MM.1S (cell line): ENCODE measurements at regions not wholly inside any gene's neighbourhood (a gene's known extent, or its start where the extent isn't known, plus 50 kb on each side); places are given as distances from the start of the nearest gene placed in this dataset.

Source experiments
- DNase-seq: peaks from one replicate; pipeline ENCODE4 v3.0.0-alpha.2; 2015
- H2AFZ ChIP-seq: fragments of 300-600 bp; sonication (generic); 2 replicates; pipeline ENCODE4 v1.6.0; 2016; ENCODE audit warnings: antibody characterized with exemption, low read length
- H3F3A ChIP-seq: fragments of 300-600 bp; sonication (generic); 2 replicates; pipeline ENCODE4 v1.6.1; 2016; ENCODE audit warnings: mild to moderate bottlenecking, antibody characterized with exemption, low read length, moderate library complexity, mixed read lengths; ENCODE audit not compliant: insufficient read depth
- H3K27ac ChIP-seq: fragments of 300-600 bp; sonication (generic); 2 replicates; pipeline ENCODE4 v1.5.1; 2016; ENCODE audit warnings: mild to moderate bottlenecking, low read length
- H3K27me3 ChIP-seq: fragments of 300-600 bp; sonication (generic); replicated peaks from 2 replicates; pipeline ENCODE4 v1.6.0; 2016; ENCODE audit warnings: low read length; ENCODE audit not compliant: insufficient read depth
- H3K36me3 ChIP-seq: fragments of 300-600 bp; sonication (generic); replicated peaks from 2 replicates; pipeline ENCODE4 v1.6.1; 2016; ENCODE audit warnings: mild to moderate bottlenecking, low read length, mixed read lengths; ENCODE audit not compliant: insufficient read depth
- H3K4me1 ChIP-seq: fragments of 300-600 bp; sonication (generic); 2 replicates; pipeline ENCODE4 v1.6.1; 2016; ENCODE audit warnings: low read length, mixed read lengths
- H3K4me2 ChIP-seq: fragments of 300-600 bp; sonication (generic); 2 replicates; pipeline ENCODE4 v1.6.0; 2016; ENCODE audit warnings: low read depth, low read length
- H3K4me3 ChIP-seq: fragments of 300-600 bp; sonication (generic); 2 replicates; pipeline ENCODE4 v1.5.1; 2016; ENCODE audit warnings: low read length, mixed read lengths
- H3K79me2 ChIP-seq: fragments of 300-600 bp; sonication (generic); 2 replicates; pipeline ENCODE4 v1.6.1; 2016; ENCODE audit warnings: mixed run types, low read length, mixed read lengths
- H3K9ac ChIP-seq: fragments of 300-600 bp; sonication (generic); 2 replicates; pipeline ENCODE4 v1.6.1; 2016; ENCODE audit warnings: low read length, mixed read lengths
- H3K9me2 ChIP-seq: fragments of 300-600 bp; sonication (generic); replicated peaks from 2 replicates; pipeline ENCODE4 v1.6.1; 2016; ENCODE audit warnings: mild to moderate bottlenecking, low read length, mixed read lengths; ENCODE audit not compliant: insufficient read depth
- H3K9me3 ChIP-seq: fragments of 300-600 bp; sonication (generic); replicated peaks from 2 replicates; pipeline ENCODE4 v1.6.1; 2016; ENCODE audit warnings: mild to moderate bottlenecking, low read length, mixed read lengths; ENCODE audit not compliant: insufficient read depth
- H4K20me1 ChIP-seq: fragments of 300-600 bp; sonication (generic); 2 replicates; pipeline ENCODE4 v1.6.1; 2016; ENCODE audit warnings: mild to moderate bottlenecking, low read length, moderate library complexity, mixed read lengths; ENCODE audit not compliant: insufficient read depth
- EZH2 ChIP-seq: fragments of 300-600 bp; sonication (generic); optimal IDR thresholded peaks from 2 replicates; pipeline ENCODE3; 2017; ENCODE audit warnings: low read depth, mild to moderate bottlenecking, antibody characterized with exemption, low read length, mixed read lengths
- EZH2phosphoT487 ChIP-seq: fragments of 300-600 bp; sonication (generic); IDR thresholded peaks from 2 replicates; pipeline ENCODE4 v1.6.1; 2018; ENCODE audit warnings: antibody characterized with exemption, low read length
- TF ChIP-seq, protein P1 (sequence below): fragments of 300-600 bp; sonication (generic); IDR thresholded peaks from 2 replicates; pipeline ENCODE4 v1.5.1; 2016; ENCODE audit warnings: antibody characterized with exemption, low read length, mixed read lengths

DNA sequence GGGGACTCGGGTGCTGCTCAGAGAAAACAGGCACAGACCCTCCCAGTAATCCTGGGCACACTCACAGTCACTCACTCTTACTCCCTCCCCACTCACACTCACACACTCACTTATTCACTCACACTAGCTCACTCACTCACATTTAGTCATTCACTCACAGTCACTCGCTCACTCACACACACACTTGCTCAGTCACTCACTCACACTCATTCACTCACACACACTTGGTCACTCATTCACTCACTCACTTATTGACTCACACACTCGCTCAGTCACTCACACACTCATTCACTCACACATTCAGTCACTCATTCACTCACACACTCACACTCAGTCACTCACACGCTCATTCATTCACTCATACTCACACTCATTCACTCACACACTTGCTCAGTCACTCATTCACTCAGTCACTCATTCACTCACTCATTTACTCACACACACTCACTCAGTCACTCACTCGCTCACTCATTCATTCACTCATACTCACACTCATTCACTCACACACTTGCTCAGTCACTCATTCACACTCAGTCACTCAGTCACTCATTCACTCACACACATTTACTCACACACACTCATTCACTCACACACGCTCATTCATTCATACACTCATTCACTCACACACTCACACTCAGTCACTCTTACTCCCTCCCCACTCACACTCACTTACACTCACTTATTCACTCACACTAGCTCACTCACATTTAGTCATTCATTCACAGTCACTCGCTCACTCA is 164.2 kb upstream of the C1orf174 start:
- Histone ChIP-seq H3K4me2 (no peak overlapping the region), H3K36me3 (no peaks in the 10 kb centered on the region), H3K9ac (no peak overlapping the region), H3K9me2 (no peaks in the 10 kb centered on the region), H3K9me3 (no peaks in the 10 kb centered on the region), H4K20me1 (no peaks in the 10 kb centered on the region), H3K4me3 (no peak overlapping the region), H3F3A (no peaks in the 10 kb centered on the region), H3K4me1 (no peaks in the 10 kb centered on the region), H3K27me3 (peaks cover 52% of the 10 kb centered on the region), H3K79me2 (no peaks in the 10 kb centered on the region), H3K27ac (no peak overlapping the region), H2AFZ (no peak overlapping the region)
- TF ChIP-seq, protein P1, sequence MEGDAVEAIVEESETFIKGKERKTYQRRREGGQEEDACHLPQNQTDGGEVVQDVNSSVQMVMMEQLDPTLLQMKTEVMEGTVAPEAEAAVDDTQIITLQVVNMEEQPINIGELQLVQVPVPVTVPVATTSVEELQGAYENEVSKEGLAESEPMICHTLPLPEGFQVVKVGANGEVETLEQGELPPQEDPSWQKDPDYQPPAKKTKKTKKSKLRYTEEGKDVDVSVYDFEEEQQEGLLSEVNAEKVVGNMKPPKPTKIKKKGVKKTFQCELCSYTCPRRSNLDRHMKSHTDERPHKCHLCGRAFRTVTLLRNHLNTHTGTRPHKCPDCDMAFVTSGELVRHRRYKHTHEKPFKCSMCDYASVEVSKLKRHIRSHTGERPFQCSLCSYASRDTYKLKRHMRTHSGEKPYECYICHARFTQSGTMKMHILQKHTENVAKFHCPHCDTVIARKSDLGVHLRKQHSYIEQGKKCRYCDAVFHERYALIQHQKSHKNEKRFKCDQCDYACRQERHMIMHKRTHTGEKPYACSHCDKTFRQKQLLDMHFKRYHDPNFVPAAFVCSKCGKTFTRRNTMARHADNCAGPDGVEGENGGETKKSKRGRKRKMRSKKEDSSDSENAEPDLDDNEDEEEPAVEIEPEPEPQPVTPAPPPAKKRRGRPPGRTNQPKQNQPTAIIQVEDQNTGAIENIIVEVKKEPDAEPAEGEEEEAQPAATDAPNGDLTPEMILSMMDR, result no peak
- TF ChIP-seq EZH2 (no peak), EZH2phosphoT487 (no peak)
- DNase-seq, result no peak

DNA sequence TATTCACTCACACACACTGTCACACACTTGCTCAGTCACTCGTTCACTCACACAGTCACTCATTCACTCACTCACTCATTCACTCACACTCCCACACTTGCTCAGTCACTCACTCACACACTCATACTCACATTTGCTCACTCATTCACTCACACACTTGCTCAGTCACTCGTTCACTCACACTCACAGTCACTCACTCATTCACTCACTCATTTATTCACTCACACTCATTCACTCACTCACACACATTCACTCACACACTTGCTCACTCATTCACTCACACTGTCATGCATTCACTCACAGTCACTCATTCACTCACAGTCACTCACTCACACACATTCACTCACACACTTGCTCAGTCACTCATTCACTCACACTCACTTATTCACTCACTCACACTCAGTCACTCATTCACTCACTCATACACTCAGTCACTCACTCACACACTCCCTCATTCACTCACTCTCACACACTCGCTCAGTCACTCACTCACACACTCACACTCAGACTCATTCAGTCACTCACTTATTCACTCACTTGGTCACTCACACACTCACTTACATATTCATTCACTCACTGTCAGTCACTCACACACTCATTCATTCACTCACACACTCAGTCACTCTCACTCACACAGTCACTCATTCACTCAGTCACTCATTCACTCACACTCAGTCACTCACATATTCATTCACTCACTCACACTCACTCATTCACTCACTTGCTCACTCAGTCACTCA is 167.0 kb upstream of the C1orf174 start:
- Histone ChIP-seq H3K36me3 (no peaks in the 10 kb centered on the region), H3K79me2 (no peaks in the 10 kb centered on the region), H3K27me3 (peaks cover 57% of the 10 kb centered on the region), H3K9ac (no peak overlapping the region), H3K4me1 (no peaks in the 10 kb centered on the region), H3K4me3 (no peak overlapping the region), H3K9me3 (no peaks in the 10 kb centered on the region), H3K9me2 (no peaks in the 10 kb centered on the region), H2AFZ (no peak overlapping the region), H4K20me1 (no peaks in the 10 kb centered on the region), H3K4me2 (no peak overlapping the region), H3K27ac (no peak overlapping the region), H3F3A (no peaks in the 10 kb centered on the region)
- DNase-seq, result no peak
- TF ChIP-seq EZH2, result no peak
- TF ChIP-seq, protein P1, result no peak
- no peak for TF ChIP-seq EZH2phosphoT487

DNA sequence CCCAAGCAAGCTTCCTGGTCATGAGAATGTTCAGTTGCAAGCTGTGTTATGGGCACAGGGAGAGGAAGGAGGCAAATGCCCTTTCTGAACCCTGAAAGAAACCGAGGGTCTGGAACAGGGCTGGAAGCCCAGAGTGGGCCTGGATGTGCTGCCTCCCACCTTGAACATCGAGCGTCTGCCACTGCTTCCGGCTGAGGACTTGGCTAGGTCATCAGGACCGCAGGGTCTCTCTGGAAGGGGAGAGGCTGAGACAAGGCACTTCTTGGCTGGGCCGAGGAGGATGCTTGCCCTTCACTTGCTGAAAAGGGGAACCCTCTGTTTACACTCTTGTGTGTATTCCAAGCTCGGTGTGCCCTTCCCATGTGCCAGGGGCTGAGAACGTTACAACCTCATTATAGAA is 168.0 kb upstream of the C1orf174 start:
- Histone ChIP-seq H3K4me2 (no peak overlapping the region), H3K27ac (no peak overlapping the region), H3K9ac (no peak overlapping the region), H3K9me2 (no peaks in the 10 kb centered on the region), H3K36me3 (no peaks in the 10 kb centered on the region), H4K20me1 (no peaks in the 10 kb centered on the region), H3F3A (no peaks in the 10 kb centered on the region), H2AFZ (no peak overlapping the region), H3K9me3 (no peaks in the 10 kb centered on the region), H3K4me1 (no peaks in the 10 kb centered on the region), H3K79me2 (no peaks in the 10 kb centered on the region), H3K27me3 (peaks cover 57% of the 10 kb centered on the region), H3K4me3 (no peak overlapping the region)
- no peak for TF ChIP-seq EZH2
- TF ChIP-seq, protein P1, result no peak
- TF ChIP-seq EZH2phosphoT487, result no peak
- DNase-seq, result no peak
